GM21825 (cell line): ENCODE measurements at regions not wholly inside any gene's neighbourhood (a gene's known extent, or its start where the extent isn't known, plus 50 kb on each side); places are given as distances from the start of the nearest gene placed in this dataset.
"Not testable (repeated sequence)": the region's sequence is repeated elsewhere in the genome, so short reads cannot be mapped to it uniquely, and the experiment has no call there.

Experiments used
- ATAC-seq: cut with Tn5 transposase; IDR thresholded peaks from one replicate; pipeline ENCODE4 v1.9.1; 2021; ENCODE audit warnings: mild to moderate bottlenecking, moderate library complexity; ENCODE audit not compliant: unreplicated experiment

DNA sequence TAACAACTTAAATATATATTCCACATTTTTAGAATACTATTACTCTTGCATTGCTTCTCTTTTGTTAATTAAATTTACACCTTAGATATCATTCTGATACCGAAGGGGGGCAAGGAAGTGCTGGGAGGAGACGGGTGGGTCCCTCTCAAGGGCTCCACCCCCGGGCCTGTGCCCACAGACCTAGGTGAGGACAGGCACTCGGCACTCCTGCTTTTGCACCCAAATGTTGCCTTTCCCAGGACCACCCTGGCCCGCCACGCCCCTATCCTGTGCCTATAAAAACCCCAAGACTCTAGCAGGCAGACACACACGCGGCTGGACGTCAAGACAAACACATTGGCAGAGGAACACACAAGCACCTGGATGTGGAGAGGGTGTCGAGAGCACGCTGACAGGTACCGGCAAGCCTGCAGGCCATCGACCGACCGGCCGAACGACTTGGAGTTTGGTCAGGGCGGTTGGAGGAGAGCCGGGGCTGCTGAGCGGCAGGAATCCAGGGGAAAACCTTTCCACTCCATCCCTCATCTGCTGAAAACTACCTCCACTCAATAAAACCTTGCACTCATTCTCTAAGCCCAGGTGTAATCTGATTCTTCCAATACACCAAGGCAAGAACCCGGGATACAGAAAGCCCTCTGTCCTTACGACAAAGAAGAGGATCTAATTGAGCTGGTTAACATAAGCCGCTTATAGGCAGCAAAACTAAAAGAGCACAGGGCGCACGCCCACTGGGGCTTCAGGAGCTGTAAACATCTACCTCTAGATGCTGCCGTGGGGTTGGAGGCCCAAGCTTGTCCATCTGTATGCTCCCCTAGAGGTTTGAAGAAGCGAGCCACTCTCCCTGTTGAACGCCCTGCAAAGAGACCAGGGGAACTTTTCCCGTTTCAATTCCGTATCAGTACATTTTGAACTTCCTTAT, 197.4 kb upstream of the PRSS16 start:
- no peak for ATAC-seq

DNA sequence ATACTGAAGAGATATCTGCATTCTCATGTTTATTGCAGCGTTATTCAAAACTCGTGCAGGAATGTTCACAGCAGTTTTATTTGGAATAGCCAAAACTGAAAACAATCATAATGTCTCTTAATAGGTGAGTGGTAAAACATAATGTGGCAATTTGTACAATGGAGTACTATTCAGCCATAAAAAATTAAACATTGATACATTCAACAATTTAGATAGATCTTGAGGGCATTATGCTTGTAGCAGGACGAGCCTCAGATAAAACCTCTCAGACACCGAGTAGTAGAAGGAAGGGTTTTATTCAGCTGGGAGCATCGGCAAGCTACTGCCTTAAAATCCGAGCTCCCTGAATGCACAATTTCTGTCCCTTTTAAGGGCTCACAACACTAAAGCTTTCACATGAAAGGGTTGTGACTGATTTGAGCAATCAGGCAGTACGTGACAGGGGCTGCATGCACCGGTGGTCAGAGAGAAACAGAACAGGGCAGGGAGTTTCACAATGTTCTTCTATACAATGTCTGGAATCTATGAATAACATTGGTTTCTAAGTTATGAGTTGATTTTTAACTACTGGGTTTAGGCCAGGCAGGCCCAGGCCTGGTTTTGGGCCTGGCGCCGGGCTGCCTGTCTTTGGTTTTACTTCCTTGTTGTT, 195.3 kb upstream of the PRSS16 start:
- not testable (repeated sequence) for ATAC-seq

DNA sequence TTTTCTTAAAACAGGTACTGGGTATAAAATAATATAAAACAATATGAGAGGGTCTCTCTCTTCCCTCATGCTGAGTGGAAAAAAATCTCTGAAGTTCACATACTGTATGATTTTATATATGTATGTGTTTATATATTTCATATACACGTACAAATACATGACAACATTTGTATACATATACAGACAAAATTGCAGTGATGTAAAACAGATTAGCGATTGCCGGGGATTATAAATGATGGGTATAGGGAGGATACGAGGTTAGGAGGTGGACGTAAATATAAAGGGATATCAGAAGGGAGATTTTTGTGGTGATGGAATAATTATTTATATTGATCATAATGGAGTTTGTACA, 194.8 kb upstream of the PRSS16 start:
- no peak for ATAC-seq

GRCh38 chr6:27053738-27054137, 193.8 kb upstream of the PRSS16 start:
- peak; percentile 52 for ATAC-seq

DNA sequence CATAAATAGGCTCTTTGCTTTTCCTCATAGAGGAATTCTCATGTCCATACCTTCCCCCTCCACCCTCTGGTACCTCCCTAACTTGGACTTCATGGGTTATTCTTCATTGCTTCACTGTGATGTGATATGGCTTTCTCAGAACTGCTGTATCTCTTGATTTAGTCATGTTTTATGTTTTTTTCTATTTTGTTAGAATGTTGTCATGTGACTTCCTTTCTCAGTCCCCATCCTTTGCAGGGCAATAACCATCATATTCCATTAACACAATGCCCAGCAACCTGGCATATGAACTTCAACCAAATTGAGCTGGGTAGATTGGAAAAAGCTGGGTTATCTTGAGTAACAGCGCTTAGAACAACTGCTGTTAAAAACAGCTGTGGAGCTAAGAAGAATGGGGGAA, 190.9 kb upstream of the PRSS16 start:
- no peak for ATAC-seq

- ATAC-seq, result no peak
These were observed 187.7 kb upstream of the PRSS16 start for GRCh38 chr6:27059621-27060425.

DNA sequence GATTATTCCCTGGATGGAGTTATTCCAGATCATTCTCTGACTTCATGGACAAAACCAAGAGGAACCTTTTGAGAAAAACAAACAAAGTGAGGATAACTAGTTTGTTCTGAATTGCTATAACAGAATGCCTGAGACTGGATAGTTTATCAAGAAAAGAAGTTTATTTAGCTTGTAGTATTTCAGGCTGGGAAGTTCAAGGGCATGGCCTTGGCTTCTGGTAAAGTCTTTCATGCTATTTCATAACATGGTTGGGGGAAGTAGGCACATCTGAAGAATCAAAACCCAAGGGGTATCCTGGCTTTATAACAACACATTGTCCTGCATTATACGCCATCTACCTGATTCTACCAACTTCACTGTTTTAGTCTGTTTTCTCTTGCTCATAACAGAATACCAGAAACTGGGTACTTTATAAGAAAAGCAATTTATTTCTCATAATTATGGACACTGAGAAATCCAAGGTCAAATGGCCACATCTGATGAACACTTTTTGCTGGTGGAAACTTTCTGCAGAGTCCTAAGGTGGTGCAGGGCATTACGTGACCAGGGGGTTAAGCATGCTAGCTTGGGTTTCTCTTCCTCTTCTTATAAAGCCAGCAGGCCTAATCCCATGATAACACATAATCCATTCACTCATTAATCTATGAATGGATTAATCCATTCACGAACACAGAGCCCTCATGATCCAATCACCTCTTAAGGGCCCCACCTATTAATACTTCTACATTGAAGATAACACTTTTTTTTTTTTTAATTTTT, 186.1 kb upstream of the PRSS16 start:
- ATAC-seq, result no peak

DNA sequence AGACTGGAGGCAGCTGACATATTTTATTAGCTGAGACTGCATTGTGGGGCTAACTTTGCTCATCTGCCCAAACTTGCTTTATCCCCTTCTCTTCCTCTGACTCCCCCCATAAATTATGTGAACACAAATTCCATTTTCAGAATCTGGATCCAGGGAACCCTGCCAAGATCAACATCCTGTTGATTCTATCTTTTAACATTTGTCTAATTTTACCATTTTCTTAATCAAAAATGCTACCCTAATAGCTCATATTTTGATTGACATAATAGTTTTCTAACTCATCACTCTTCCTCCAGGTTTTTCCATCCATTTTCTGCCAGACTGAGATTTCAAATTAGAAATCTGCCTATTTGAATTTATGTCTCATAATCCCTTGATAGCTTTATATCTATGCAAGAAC, 184.7 kb upstream of the PRSS16 start:
- no peak for ATAC-seq

DNA sequence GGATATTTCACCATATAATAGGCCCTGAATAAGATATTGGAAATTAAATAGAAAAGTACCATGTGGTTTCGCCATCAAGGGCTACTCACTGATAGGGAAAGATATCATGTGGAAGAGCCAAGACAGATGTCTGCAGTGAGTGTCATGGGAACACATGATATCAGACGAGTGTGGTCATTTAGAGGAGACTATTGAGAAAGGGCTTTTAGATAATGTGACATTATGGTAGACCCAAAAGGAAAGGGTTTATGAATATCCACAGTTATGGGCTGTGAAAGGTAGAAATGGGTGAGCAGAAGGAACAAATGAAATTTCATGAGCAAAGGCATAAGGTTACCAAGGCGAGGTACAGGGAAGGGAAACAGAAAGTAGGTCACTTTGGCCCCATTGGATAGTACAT, 182.3 kb upstream of the PRSS16 start:
- ATAC-seq, result no peak

- ATAC-seq, result no peak
These were observed 181.1 kb upstream of the PRSS16 start for GRCh38 chr6:27066381-27066780.

GRCh38 chr6:27066802-27067201, 180.7 kb upstream of the PRSS16 start:
- no peak for ATAC-seq

GRCh38 chr6:27073441-27073840, 174.1 kb upstream of the PRSS16 start:
- ATAC-seq, result no peak

GRCh38 chr6:27076116-27076515, 171.4 kb upstream of the PRSS16 start:
- no peak for ATAC-seq

DNA sequence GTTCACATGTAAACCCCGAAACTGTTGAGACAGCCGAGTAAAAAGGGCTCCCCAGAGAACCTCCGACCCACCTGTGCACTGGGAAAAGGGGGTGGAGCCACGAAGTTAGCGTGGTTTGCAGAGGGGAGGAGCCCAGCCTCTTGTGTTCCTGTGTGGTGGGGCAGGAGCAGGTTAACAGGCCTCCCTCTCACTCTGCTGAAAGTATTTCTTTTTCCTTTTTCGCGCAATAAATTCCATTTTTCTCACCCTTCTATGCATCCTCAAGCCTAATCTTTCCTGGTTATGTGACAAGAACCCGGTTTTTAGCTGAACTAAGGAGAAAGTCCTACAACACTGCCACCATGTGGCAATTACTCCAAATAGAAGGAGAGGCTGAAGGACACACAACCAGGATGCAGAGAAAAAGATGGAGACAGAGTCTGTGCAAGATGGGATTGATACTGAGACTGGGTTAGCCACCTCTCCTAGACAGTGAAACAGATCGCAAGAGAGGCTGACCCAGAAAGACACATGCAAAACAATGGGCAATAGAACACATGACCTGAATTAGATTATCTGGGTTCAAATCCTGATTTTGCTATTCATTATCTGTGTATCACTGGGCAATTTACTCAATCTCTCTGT, 168.7 kb upstream of the PRSS16 start:
- peak; percentile 83 for ATAC-seq

DNA sequence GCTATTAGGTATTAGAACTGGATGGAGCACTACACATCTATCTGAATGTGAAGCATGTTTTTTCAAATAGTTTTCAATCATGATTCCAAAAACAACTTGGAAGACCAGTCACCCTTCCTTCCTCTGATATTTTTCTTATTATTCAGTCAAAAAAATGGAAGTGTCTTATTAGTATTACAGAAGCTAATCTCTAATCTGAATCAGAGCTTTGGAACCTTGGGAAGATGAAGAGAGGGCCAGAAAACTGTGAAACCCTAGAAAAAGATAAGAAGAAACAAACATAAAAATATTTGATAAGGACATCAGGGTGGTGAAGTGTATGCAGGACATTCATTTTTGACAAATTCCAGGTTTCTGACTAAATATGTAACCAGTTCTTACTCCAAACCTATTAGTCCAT, 166.3 kb upstream of the PRSS16 start:
- no peak for ATAC-seq

DNA sequence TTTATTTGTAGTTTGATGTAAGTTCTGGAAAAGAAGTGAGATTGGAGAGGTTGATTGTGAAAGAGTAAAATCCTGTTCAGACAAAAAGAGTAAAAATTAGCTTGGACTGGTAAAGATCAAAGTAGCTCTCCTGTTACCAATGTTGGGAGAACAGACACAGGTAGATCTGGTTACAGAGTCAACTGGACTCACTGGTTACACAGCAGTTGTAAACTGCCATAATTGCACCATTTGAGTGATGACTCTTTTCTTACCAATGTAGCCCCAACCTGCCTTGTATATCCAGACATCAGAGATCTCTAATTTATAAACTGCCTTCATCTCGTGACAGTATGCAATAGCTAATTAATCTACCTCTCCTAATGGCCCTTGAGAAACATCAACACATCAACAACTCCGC, 165.6 kb upstream of the PRSS16 start:
- ATAC-seq, result no peak

DNA sequence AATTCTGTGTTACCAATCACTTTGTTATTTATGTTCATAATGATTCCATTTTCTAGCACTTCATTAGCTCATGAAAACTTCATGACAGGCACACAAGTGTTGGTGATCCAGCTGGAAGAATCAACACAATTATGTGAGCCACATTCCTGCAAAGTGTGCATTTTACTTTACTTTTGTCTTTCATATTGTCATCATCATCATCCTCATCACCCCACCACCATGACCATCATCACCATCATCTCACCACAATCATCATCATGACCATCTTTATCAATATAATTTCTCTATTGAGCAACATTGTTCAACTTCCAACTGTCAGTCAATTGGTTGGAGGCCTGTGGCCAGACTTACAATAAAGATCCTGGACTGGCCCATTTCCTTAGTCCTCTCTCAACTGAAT, 159.4 kb upstream of the PRSS16 start:
- ATAC-seq, result no peak

DNA sequence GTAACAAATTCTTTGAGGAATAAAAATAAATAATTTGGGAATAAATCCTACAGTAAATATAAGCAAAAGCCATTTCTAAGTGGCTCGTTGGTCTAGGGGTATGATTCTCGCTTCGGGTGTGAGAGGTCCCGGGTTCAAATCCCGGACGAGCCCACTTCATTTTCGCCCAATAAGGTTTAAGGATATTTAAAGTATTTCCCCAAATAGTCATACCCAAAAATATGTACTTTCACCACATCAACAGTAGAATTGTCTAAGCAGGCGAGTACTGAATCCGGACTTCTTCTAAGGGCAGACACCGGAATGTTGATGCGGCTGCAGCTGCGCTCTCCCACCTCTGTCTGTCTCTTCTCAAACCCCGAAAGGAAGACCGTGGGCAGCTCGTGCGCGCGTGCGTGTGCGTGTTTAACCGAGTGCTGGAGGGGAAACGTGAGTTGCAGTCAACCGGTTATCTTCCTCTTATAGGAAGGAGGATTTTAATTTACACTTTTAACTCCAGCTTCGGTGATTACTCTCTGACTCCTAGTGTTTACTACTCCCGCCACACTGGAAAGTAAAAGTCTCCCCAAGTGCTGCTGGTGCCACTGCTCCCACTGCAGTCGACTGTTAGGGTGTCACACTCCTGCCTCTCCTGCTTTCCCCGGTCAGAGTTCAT, 155.7 kb upstream of the PRSS16 start:
- ATAC-seq, result no peak

DNA sequence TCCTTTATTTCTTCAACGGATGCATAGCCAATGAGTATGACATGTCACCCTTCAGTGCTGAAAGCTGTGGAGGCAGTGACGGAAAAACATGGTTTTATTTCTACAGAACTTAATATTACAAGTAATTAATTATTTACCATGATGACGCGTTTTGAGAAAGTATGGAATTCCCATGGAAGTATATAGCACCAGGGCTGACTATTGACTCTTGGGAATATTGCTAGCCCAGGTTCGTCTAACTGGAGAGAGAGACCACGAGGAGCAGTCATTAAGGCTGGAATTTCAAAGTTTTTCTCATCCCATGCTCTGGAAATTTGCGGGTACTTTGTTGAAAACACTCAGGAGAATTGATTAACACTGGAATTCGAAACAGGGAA, 155.2 kb upstream of the PRSS16 start:
- no peak for ATAC-seq

DNA sequence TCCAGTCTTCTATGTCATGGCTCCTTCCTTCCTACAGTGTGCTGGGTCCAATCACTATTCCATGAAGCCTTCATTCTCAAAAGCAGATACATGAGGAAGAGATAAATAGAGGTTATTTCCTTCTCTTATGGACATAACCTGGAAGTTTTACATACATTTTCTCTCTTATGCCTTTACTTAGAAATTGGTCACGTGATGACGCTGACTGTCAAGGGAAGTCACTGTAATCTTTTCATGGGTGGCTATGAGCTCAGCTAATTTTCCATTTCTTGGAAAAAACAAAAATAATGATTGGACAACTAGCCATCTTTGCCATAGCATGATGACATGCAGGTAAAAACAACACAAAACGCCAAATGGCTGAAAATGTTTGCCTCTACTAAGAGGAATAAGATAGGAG, 151.6 kb upstream of the PRSS16 start:
- no peak for ATAC-seq
